Prostate gland (tissue), 2 donors: ENCODE measurements at regions not wholly inside any gene's neighbourhood (a gene's known extent, or its start where the extent isn't known, plus 50 kb on each side); places are given as distances from the start of the nearest gene placed in this dataset.

Experiments used
- POLR2A ChIP-seq: fragments of 450-650 bp; IDR thresholded peaks from one replicate; pipeline ENCODE4 v1.6.1; 2016; ENCODE audit warnings: antibody characterized with exemption, mild to moderate bottlenecking
- POLR2AphosphoS5 ChIP-seq: sonication (generic); formaldehyde crosslinking; IDR thresholded peaks from one replicate; pipeline ENCODE4 v1.6.1; 2017; ENCODE audit warnings: antibody characterized with exemption
- TF ChIP-seq, protein P1 (sequence below), 4 experiments: fragments of 200-600 bp in 2 of 4; fragments of 450-650 bp in 2 of 4; sonication (generic) in 2 of 4; IDR thresholded peaks; 1 replicate in 3 of 4; 2 replicates in 1 of 4; pipeline ENCODE4 v1.5.1; 2016 to 2019; ENCODE audit warnings: antibody characterized with exemption in 4 of 4, mild to moderate bottlenecking in 2 of 4, moderate library complexity in 2 of 4

DNA sequence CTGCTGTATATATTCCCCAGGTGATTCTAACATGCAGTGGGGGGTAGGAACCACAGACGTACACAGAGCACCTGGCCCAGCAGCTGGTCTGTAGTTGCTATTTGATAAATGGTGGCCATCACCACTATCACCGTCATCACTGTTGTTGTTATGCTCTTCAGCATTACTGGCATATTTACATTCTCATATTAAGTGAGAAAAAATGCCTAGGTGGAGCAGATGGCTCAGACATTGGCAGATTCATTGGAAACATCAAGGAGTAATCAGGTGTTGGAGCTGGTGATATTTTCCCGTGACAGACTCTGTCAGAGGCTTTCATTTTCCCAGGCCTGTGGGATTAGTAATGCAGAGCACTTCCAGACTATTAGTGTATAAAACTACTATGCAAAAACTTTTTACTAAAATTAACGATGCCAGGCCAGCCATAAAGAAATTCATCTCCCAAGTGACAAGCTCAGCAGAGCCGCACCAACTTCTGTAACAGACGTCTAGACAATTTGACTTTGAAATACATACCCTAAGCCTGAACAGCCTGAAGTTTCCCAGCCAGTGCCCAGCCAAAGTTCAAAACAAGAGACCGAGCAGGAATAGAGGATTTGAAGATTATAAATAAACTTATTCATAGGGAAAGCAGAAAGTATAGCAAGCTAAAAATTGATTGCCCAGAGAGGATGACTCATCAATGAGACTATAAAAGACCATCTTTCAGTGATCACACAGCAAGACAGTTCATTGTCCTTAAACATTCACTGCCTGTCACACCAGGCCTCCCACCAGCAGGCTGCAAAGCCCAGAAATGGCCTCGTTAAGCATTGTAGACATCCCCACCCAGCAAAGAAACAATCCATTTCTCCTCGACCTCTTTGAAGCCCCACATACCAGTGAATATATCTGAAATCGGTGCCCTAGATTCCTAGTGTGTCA lies 247.4 kb upstream of the CHAC2 start:
- TF ChIP-seq POLR2AphosphoS5, result no peak
- TF ChIP-seq, protein P1, sequence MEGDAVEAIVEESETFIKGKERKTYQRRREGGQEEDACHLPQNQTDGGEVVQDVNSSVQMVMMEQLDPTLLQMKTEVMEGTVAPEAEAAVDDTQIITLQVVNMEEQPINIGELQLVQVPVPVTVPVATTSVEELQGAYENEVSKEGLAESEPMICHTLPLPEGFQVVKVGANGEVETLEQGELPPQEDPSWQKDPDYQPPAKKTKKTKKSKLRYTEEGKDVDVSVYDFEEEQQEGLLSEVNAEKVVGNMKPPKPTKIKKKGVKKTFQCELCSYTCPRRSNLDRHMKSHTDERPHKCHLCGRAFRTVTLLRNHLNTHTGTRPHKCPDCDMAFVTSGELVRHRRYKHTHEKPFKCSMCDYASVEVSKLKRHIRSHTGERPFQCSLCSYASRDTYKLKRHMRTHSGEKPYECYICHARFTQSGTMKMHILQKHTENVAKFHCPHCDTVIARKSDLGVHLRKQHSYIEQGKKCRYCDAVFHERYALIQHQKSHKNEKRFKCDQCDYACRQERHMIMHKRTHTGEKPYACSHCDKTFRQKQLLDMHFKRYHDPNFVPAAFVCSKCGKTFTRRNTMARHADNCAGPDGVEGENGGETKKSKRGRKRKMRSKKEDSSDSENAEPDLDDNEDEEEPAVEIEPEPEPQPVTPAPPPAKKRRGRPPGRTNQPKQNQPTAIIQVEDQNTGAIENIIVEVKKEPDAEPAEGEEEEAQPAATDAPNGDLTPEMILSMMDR (IDR thresholded peaks at IDR 0.05), result no peak
- TF ChIP-seq POLR2A, result no peak
